Hepatocyte (in vitro differentiated cells): ENCODE measurements at regions not wholly inside any gene's neighbourhood (a gene's known extent, or its start where the extent isn't known, plus 50 kb on each side); places are given as distances from the start of the nearest gene placed in this dataset.

ENCODE experiments used
- DNase-seq: peaks from one replicate; pipeline ENCODE4 v3.0.0-alpha.2; 2016; ENCODE audit warnings: low spot score
- H2AFZ ChIP-seq: fragments of 200-600 bp; sonication (generic); 2 replicates; pipeline ENCODE4 v1.6.0; 2016; ENCODE audit warnings: antibody characterized with exemption, mild to moderate bottlenecking
- H3K27ac ChIP-seq: fragments of 200-600 bp; sonication (generic); 2 replicates; pipeline ENCODE4 v1.5.1; 2016; ENCODE audit warnings: mild to moderate bottlenecking
- H3K27me3 ChIP-seq: fragments of 200-600 bp; sonication (generic); 2 replicates; pipeline ENCODE4 v1.6.1; 2016
- H3K36me3 ChIP-seq: fragments of 200-600 bp; sonication (generic); replicated peaks from 2 replicates; pipeline ENCODE4 v1.5.1; 2016; ENCODE audit warnings: low read depth; ENCODE audit not compliant: insufficient read depth
- H3K4me1 ChIP-seq: fragments of 200-600 bp; sonication (generic); 2 replicates; pipeline ENCODE4 v1.5.1; 2016; ENCODE audit warnings: mild to moderate bottlenecking, moderate library complexity; ENCODE audit not compliant: insufficient read depth
- H3K4me2 ChIP-seq: fragments of 200-600 bp; sonication (generic); 2 replicates; pipeline ENCODE4 v1.6.0; 2016
- H3K4me3 ChIP-seq: fragments of 200-600 bp; sonication (generic); 2 replicates; pipeline ENCODE4 v1.5.1; 2016; ENCODE audit warnings: mild to moderate bottlenecking
- H3K79me2 ChIP-seq: fragments of 200-600 bp; sonication (generic); 2 replicates; pipeline ENCODE4 v1.6.0; 2017; ENCODE audit warnings: mild to moderate bottlenecking
- H3K9me2 ChIP-seq: fragments of 200-600 bp; sonication (generic); replicated peaks from 2 replicates; pipeline ENCODE4 v1.6.0; 2017; ENCODE audit warnings: mild to moderate bottlenecking; ENCODE audit not compliant: insufficient read depth
- H3K9me3 ChIP-seq: fragments of 200-600 bp; sonication (generic); 2 replicates; pipeline ENCODE4 v1.5.1; 2016; ENCODE audit warnings: low read depth, mild to moderate bottlenecking
- H4K20me1 ChIP-seq: fragments of 200-600 bp; sonication (generic); 2 replicates; pipeline ENCODE4 v1.6.0; 2016; ENCODE audit warnings: mild to moderate bottlenecking; ENCODE audit not compliant: insufficient read depth, poor library complexity, severe bottlenecking
- EZH2 ChIP-seq: fragments of 200-600 bp; sonication (generic); IDR thresholded peaks from 2 replicates; pipeline ENCODE4 v1.6.1; 2016; ENCODE audit warnings: antibody characterized with exemption, mild to moderate bottlenecking, borderline replicate concordance
- EZH2phosphoT487 ChIP-seq: fragments of 200-600 bp; sonication (generic); IDR thresholded peaks from one replicate; pipeline ENCODE4 v1.6.1; 2018; ENCODE audit warnings: antibody characterized with exemption, mild to moderate bottlenecking, low read depth, moderate library complexity; ENCODE audit not compliant: unreplicated experiment, severe bottlenecking
- WGBS: methylation state at CpG from one replicate; pipeline ENCODE4 v1.1.6; 2016; ENCODE audit warnings: low lambda C conversion rate; ENCODE audit errors: missing lambda C conversion rate; 5-methylcytosine and 5-hydroxymethylcytosine counted together
- TF ChIP-seq, protein P1 (sequence below): fragments of 200-600 bp; sonication (generic); IDR thresholded peaks from 2 replicates; pipeline ENCODE4 v1.5.1; 2016; ENCODE audit warnings: antibody characterized with exemption, mild to moderate bottlenecking; ENCODE audit not compliant: poor library complexity

DNA sequence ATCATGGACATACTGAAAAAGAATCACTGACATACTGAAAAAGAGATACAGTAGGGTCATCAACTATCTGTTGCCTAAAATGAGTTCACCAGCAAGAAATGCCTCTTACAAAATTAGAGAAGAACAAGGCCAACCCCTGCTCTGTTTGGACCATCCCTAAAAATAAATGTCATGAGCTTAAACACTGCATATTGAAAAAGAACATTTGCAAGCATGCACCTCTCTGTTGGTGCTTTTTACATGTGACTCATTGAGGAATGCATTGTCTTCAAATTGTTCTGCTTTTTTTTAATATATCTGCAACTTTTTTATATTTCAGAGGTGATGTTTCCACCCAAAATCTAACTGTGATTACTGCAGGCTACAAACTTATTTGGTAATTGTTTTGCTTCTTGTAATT is 233.9 kb upstream of the LRATD1 start:
- no peak for DNase-seq

DNA sequence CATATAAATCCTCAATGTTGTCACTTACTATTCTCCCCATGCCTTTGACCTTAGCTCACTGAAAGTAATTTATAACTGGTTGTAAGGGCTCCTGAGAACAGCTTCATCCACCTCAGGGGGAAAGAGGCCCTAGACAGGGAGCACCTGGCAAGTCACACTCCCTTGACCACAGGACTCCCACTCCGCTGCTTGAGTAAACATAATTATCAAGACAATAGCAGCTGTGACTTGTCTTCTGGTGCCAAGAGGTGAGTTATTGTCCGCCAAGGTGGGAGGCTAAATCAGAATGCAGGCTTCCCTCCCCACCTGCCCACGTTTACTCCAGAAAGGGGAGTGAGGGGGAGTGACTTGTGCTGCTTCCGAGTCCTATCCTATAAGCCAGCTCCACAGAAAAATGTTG is 230.6 kb upstream of the LRATD1 start:
- no peak overlapping the region for H2AFZ ChIP-seq
- H3K79me2 ChIP-seq = no peaks in the 10 kb centered on the region
- H3K36me3 ChIP-seq = no peaks in the 10 kb centered on the region
- DNase-seq = peak; percentile 15
- no peaks in the 10 kb centered on the region for H3K9me2 ChIP-seq
- 11% methylated on average over 4 of the region's 4 CpGs for WGBS
- H3K4me2 ChIP-seq = no peak overlapping the region
- H4K20me1 ChIP-seq = no peaks in the 10 kb centered on the region
- no peak overlapping the region for H3K27ac ChIP-seq
- no peaks in the 10 kb centered on the region for H3K4me1 ChIP-seq
- no peak overlapping the region for H3K4me3 ChIP-seq
- TF ChIP-seq EZH2 = no peak
- TF ChIP-seq, protein P1, sequence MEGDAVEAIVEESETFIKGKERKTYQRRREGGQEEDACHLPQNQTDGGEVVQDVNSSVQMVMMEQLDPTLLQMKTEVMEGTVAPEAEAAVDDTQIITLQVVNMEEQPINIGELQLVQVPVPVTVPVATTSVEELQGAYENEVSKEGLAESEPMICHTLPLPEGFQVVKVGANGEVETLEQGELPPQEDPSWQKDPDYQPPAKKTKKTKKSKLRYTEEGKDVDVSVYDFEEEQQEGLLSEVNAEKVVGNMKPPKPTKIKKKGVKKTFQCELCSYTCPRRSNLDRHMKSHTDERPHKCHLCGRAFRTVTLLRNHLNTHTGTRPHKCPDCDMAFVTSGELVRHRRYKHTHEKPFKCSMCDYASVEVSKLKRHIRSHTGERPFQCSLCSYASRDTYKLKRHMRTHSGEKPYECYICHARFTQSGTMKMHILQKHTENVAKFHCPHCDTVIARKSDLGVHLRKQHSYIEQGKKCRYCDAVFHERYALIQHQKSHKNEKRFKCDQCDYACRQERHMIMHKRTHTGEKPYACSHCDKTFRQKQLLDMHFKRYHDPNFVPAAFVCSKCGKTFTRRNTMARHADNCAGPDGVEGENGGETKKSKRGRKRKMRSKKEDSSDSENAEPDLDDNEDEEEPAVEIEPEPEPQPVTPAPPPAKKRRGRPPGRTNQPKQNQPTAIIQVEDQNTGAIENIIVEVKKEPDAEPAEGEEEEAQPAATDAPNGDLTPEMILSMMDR = no peak
- TF ChIP-seq EZH2phosphoT487 = no peak
- no peaks in the 10 kb centered on the region for H3K9me3 ChIP-seq
- no peaks in the 10 kb centered on the region for H3K27me3 ChIP-seq

More for the DNA sequence above, 233.9 kb upstream of the LRATD1 start:
- H3K27me3 ChIP-seq = no peaks in the 10 kb centered on the region
- no peaks in the 10 kb centered on the region for H3K9me3 ChIP-seq
- no peak overlapping the region for H3K4me2 ChIP-seq
- H3K36me3 ChIP-seq = no peaks in the 10 kb centered on the region
- no peaks in the 10 kb centered on the region for H3K79me2 ChIP-seq
- no peaks in the 10 kb centered on the region for H3K4me1 ChIP-seq
- no peak for TF ChIP-seq EZH2
- TF ChIP-seq, protein P1 = no peak
- TF ChIP-seq EZH2phosphoT487 = no peak
- H3K27ac ChIP-seq = no peak overlapping the region
- no peak overlapping the region for H3K4me3 ChIP-seq
- H4K20me1 ChIP-seq = no peaks in the 10 kb centered on the region
- no peaks in the 10 kb centered on the region for H3K9me2 ChIP-seq
- H2AFZ ChIP-seq = no peak overlapping the region

GRCh38 chr2:14408695-14409094 is 223.8 kb upstream of the LRATD1 start:
- H3K36me3 ChIP-seq = no peaks in the 10 kb centered on the region
- no peaks in the 10 kb centered on the region for H3K4me1 ChIP-seq
- H3K27me3 ChIP-seq = no peaks in the 10 kb centered on the region
- H3K4me3 ChIP-seq = no peak overlapping the region
- H3K79me2 ChIP-seq = no peaks in the 10 kb centered on the region
- DNase-seq = no peak
- no peak overlapping the region for H2AFZ ChIP-seq
- no peak overlapping the region for H3K4me2 ChIP-seq
- 88% methylated on average over 3 of the region's 3 CpGs for WGBS
- H4K20me1 ChIP-seq = no peaks in the 10 kb centered on the region
- no peak overlapping the region for H3K27ac ChIP-seq
- no peaks in the 10 kb centered on the region for H3K9me2 ChIP-seq
- no peak for TF ChIP-seq EZH2phosphoT487
- TF ChIP-seq, protein P1 = no peak
- no peak for TF ChIP-seq EZH2
- no peaks in the 10 kb centered on the region for H3K9me3 ChIP-seq

GRCh38 chr2:14417551-14417950 is 215.0 kb upstream of the LRATD1 start:
- Histone ChIP-seq H3K4me2 (no peak overlapping the region), H3K27me3 (no peaks in the 10 kb centered on the region), H3K4me1 (no peaks in the 10 kb centered on the region), H3K4me3 (no peak overlapping the region), H3K79me2 (no peaks in the 10 kb centered on the region), H3K9me2 (no peaks in the 10 kb centered on the region), H3K9me3 (no peaks in the 10 kb centered on the region), H3K36me3 (no peaks in the 10 kb centered on the region), H2AFZ (no peak overlapping the region), H3K27ac (no peak overlapping the region), H4K20me1 (no peaks in the 10 kb centered on the region)
- no peak for DNase-seq
- WGBS = 91% methylated on average over 4 of the region's 4 CpGs
- TF ChIP-seq EZH2phosphoT487 (no peak), EZH2 (no peak)
- TF ChIP-seq, protein P1 = no peak
